ENCODE measurements at regions not wholly inside any gene's neighbourhood (a gene's known extent, or its start where the extent isn't known, plus 50 kb on each side); places are given as distances from the start of the nearest gene placed in this dataset.

DNA sequence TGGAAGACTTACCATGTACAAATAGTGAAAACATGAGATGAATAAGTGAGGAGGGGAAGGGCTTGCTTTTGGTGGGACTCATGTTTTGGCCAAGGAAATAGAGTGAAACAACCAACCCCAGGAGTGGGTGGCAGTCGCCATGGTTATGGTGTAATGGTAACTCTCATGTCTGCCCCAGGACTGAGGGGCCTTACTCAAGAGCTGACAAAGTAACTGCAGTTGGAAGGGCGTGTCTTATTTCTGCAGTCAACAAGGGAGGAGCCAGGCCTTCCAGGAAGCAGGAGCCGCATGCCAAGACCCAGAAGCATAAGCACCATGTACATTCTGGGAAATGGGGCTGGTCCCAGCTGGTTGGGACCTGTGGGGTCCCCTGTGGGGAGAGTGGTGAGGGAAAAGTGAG lies 108.5 kb downstream of the UNC5CL start:
- Histone ChIP-seq H3K27ac (peak overlapping the region; percentile 80), H3K9me3 (no peaks in the 10 kb centered on the region), H3K4me1 (peaks cover 23% of the 10 kb centered on the region), H3K27me3 (ENCODE audit: insufficient read depth in 3 of 3, low read length in 2 of 3) (no peaks in the 10 kb centered on the region), H3K36me3 (ENCODE audit: insufficient read depth in 1 of 2, low read depth in 1 of 2) (no peaks in the 10 kb centered on the region), H3K4me3 (no peak overlapping the region)
- whole genome bisulfite sequencing, 3 donors, result 52 to 67% (median 52%) methylated on average over 3 of the region's 3 CpGs
- intact Hi-C loops (cut with DNase I), result no loop called here
- TF ChIP-seq, protein P1, sequence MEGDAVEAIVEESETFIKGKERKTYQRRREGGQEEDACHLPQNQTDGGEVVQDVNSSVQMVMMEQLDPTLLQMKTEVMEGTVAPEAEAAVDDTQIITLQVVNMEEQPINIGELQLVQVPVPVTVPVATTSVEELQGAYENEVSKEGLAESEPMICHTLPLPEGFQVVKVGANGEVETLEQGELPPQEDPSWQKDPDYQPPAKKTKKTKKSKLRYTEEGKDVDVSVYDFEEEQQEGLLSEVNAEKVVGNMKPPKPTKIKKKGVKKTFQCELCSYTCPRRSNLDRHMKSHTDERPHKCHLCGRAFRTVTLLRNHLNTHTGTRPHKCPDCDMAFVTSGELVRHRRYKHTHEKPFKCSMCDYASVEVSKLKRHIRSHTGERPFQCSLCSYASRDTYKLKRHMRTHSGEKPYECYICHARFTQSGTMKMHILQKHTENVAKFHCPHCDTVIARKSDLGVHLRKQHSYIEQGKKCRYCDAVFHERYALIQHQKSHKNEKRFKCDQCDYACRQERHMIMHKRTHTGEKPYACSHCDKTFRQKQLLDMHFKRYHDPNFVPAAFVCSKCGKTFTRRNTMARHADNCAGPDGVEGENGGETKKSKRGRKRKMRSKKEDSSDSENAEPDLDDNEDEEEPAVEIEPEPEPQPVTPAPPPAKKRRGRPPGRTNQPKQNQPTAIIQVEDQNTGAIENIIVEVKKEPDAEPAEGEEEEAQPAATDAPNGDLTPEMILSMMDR (IDR thresholded peaks at IDR 0.05), result no peak
- DNase-seq (peak in 1 of 2 donors; percentile 25), ATAC-seq (peak; percentile 59 to 79 (median 68))

DNA sequence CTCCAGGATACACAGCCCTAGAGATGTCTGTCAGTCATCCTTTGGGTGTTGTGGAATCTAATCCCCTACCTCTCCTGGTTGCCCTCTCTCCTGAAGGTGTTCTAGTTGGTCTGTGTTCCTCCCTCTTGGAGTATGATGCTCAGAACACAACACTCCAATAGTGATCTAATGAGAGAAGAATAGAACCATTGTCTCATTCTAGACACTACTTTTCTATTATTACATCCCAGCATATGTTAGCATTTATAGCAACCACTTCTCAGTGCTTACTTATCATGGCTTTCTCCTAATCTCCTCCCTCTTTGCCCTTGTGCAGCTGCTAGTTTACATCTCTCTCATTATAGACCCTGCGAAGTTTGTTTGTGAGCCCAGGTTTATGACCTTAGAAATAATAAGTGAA lies 109.0 kb downstream of the UNC5CL start:
- Histone ChIP-seq H3K9me3 (no peaks in the 10 kb centered on the region), H3K4me3 (no peak overlapping the region), H3K4me1 (peaks cover 28% of the 10 kb centered on the region), H3K27ac (peak overlapping the region; percentile 80), H3K27me3 (ENCODE audit: insufficient read depth in 3 of 3, low read length in 2 of 3) (no peaks in the 10 kb centered on the region), H3K36me3 (ENCODE audit: insufficient read depth in 1 of 2, low read depth in 1 of 2) (no peaks in the 10 kb centered on the region)
- peak; percentile 26 to 82 (median 74) for ATAC-seq
- WGBS, 3 donors, result 78 to 91% (median 80%) methylated on average over 1 of the region's 1 CpG
- intact Hi-C loops (cut with DNase I), result no loop called here
- no peak for DNase-seq
- TF ChIP-seq, protein P1 (IDR thresholded peaks at IDR 0.05), result no peak

DNA sequence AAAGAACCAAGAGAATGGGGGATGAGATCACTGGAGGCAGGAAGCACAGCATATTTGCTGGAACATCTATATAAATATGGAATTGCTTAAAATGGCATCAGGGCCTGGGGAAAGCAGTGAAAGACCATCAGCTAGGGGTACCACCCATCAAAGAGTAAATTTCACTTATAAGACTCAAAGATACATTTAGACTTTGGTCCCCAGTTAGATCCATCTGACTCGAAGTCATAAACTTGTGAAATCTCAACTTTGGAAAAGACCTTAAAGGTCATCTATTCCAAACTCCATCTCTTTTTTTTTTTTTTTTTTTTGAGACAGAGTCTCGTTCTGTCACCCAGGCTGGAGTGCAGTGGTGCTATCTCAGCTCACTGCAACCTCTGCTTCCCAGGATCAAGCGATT lies 109.8 kb downstream of the UNC5CL start:
- Histone ChIP-seq H3K9me3 (no peaks in the 10 kb centered on the region), H3K4me3 (no peak overlapping the region), H3K4me1 (peaks cover 29% of the 10 kb centered on the region), H3K36me3 (ENCODE audit: insufficient read depth in 1 of 2, low read depth in 1 of 2) (no peaks in the 10 kb centered on the region), H3K27ac (peak overlapping the region; percentile 80), H3K27me3 (ENCODE audit: insufficient read depth in 3 of 3, low read length in 2 of 3) (no peaks in the 10 kb centered on the region)
- DNase-seq (no peak), ATAC-seq (no peak)
- TF ChIP-seq, protein P1 (IDR thresholded peaks at IDR 0.05), result no peak
- intact Hi-C loops (cut with DNase I), result no loop called here
- WGBS, 3 donors, result 85 to 95% (median 90%) methylated on average over 3 of the region's 3 CpGs

DNA sequence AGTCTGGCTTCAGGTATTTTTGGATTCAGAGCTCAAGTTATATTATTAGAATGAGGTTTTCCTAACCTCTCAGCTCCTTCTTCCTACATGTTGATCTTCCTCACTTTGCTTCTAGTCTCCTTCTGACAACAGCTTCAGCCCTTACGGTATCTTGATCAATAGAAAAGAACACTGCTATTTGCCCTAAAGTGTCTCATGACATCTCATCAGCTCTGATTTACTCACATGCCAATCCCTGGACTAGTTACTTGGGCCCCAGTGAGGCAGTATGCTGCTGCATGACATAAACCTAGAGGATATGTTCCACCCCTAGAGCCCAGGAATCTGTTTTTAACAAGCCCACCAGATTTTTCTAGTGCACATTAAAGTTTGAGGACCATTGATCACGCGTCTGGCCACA lies 110.3 kb downstream of the UNC5CL start:
- peaks cover 29% of the 10 kb centered on the region for H3K4me1 ChIP-seq
- 80 to 96% (median 84%) methylated on average over 3 of the region's 3 CpGs for WGBS, 3 donors
- H3K27me3 ChIP-seq (ENCODE audit: insufficient read depth in 3 of 3, low read length in 2 of 3), result no peaks in the 10 kb centered on the region
- peak overlapping the region; percentile 80 for H3K27ac ChIP-seq
- TF ChIP-seq, protein P1 (IDR thresholded peaks at IDR 0.05), result no peak
- intact Hi-C loops (cut with DNase I), result no loop called here
- no peak overlapping the region for H3K4me3 ChIP-seq
- no peak for DNase-seq
- peak in 2 of 4 donors; percentile 39 to 48 for ATAC-seq
- H3K9me3 ChIP-seq, result no peaks in the 10 kb centered on the region
- no peaks in the 10 kb centered on the region for H3K36me3 ChIP-seq (ENCODE audit: insufficient read depth in 1 of 2, low read depth in 1 of 2)

DNA sequence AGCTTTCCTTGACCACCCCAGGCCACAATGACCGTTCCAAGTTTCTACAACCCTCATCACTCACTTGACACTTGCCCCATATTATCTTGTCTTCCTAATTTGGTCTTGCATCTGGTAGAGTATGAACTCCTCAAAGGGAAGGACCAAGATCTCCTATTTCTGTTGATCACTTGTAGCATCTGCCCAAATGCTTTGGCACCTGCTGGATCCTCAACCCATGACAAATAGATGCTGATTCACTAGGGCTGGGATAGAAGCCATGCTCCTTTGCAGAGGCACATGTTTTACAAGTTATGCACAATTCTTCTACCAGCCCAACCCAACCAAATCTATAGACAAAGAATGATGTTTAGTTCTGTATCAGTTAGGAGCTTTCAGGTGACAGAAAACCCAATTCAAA lies 110.7 kb downstream of the UNC5CL start:
- ATAC-seq (peak; percentile 59 to 84 (median 74)), DNase-seq (no peak)
- Histone ChIP-seq H3K36me3 (ENCODE audit: insufficient read depth in 1 of 2, low read depth in 1 of 2) (no peaks in the 10 kb centered on the region), H3K27me3 (ENCODE audit: insufficient read depth in 3 of 3, low read length in 2 of 3) (no peaks in the 10 kb centered on the region), H3K27ac (peak overlapping the region; percentile 80), H3K9me3 (no peaks in the 10 kb centered on the region), H3K4me3 (no peak overlapping the region), H3K4me1 (peaks cover 29% of the 10 kb centered on the region)
- TF ChIP-seq, protein P1 (IDR thresholded peaks at IDR 0.05), result no peak
- WGBS, 3 donors, result 51 to 89% (median 58%) methylated on average over 1 of the region's 1 CpG
- intact Hi-C loops (cut with DNase I), result no loop called here
